Prostate gland (tissue), 2 donors: ENCODE measurements at regions not wholly inside any gene's neighbourhood (a gene's known extent, or its start where the extent isn't known, plus 50 kb on each side); places are given as distances from the start of the nearest gene placed in this dataset.

Experiments
- DNase-seq: peaks from one replicate; pipeline ENCODE4 v3.0.0-alpha.2; 2019; ENCODE audit warnings: low spot score
- H3K27ac ChIP-seq, 2 donors: fragments of 200-600 bp; sonication (generic); 2 replicates each; pipeline ENCODE4 v1.5.1; 2017 to 2019
- H3K27me3 ChIP-seq: fragments of 200-600 bp; sonication (generic); replicated peaks from 2 replicates; pipeline ENCODE4 v1.5.1; 2019; ENCODE audit not compliant: insufficient read depth
- H3K36me3 ChIP-seq, 2 donors: fragments of 200-600 bp; sonication (generic); 1 replicate in 1 of 2; 2 replicates in 1 of 2; pipeline versions ENCODE4 v1.5.1 to v1.8.1; 2017 to 2019
- H3K4me1 ChIP-seq: fragments of 200-600 bp; sonication (generic); replicated peaks from 2 replicates; pipeline ENCODE4 v1.5.1; 2019
- H3K4me3 ChIP-seq, 2 donors: fragments of 200-600 bp; sonication (generic); 2 replicates each; pipeline ENCODE4 v1.5.1; 2017 to 2019
- H3K9me3 ChIP-seq: fragments of 200-600 bp; sonication (generic); 2 replicates; pipeline ENCODE4 v1.5.1; 2017
- POLR2A ChIP-seq: fragments of 450-650 bp; IDR thresholded peaks from one replicate; pipeline ENCODE4 v1.6.1; 2016; ENCODE audit warnings: antibody characterized with exemption, mild to moderate bottlenecking
- POLR2AphosphoS5 ChIP-seq: sonication (generic); formaldehyde crosslinking; IDR thresholded peaks from one replicate; pipeline ENCODE4 v1.6.1; 2017; ENCODE audit warnings: antibody characterized with exemption
- WGBS: methylation state at CpG from one replicate; pipeline ENCODE4 v1.1.5; 2018; 5-methylcytosine and 5-hydroxymethylcytosine counted together
- intact Hi-C: fragments of 100-400 bp; cut with DNase I; formaldehyde crosslinking; loops from one replicate; pipeline ENCODE4 v1.14.2; 2022
- TF ChIP-seq, protein P1 (sequence below), 4 experiments: fragments of 200-600 bp in 2 of 4; fragments of 450-650 bp in 2 of 4; sonication (generic) in 2 of 4; IDR thresholded peaks; 1 replicate in 3 of 4; 2 replicates in 1 of 4; pipeline ENCODE4 v1.5.1; 2016 to 2019; ENCODE audit warnings: antibody characterized with exemption in 4 of 4, mild to moderate bottlenecking in 2 of 4, moderate library complexity in 2 of 4

DNA sequence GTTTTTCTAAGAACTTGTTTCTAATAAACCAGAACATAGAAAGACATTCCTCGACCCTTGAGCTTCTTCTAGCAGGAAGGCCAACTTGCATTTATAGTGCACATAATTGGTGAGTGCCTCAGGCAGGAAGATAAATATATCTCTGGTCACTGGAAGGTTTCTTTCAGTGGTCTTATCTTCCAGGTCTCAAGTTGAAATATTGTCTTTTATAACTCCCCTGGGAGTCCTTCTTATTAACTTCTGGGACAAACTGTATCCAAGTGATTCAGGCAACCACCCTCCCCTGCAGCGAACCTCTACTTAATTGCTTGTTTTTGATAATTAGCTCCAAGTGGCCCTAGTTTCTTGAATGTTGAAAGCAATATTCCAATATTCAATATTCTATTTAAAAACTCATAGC, 346.8 kb upstream of the GOLIM4 start:
- Histone ChIP-seq H3K4me3 (no peak overlapping the region), H3K27me3 (no peaks in the 10 kb centered on the region), H3K36me3 (no peaks in the 10 kb centered on the region), H3K9me3 (no peaks in the 10 kb centered on the region), H3K27ac (no peak overlapping the region), H3K4me1 (no peaks in the 10 kb centered on the region)
- WGBS: 63% methylated on average over 2 of the region's 2 CpGs
- no peak for DNase-seq
- TF ChIP-seq, protein P1, sequence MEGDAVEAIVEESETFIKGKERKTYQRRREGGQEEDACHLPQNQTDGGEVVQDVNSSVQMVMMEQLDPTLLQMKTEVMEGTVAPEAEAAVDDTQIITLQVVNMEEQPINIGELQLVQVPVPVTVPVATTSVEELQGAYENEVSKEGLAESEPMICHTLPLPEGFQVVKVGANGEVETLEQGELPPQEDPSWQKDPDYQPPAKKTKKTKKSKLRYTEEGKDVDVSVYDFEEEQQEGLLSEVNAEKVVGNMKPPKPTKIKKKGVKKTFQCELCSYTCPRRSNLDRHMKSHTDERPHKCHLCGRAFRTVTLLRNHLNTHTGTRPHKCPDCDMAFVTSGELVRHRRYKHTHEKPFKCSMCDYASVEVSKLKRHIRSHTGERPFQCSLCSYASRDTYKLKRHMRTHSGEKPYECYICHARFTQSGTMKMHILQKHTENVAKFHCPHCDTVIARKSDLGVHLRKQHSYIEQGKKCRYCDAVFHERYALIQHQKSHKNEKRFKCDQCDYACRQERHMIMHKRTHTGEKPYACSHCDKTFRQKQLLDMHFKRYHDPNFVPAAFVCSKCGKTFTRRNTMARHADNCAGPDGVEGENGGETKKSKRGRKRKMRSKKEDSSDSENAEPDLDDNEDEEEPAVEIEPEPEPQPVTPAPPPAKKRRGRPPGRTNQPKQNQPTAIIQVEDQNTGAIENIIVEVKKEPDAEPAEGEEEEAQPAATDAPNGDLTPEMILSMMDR (IDR thresholded peaks at IDR 0.05): no peak
- no peak for TF ChIP-seq POLR2A
- TF ChIP-seq POLR2AphosphoS5: no peak
- intact Hi-C loops: no loop called here

DNA sequence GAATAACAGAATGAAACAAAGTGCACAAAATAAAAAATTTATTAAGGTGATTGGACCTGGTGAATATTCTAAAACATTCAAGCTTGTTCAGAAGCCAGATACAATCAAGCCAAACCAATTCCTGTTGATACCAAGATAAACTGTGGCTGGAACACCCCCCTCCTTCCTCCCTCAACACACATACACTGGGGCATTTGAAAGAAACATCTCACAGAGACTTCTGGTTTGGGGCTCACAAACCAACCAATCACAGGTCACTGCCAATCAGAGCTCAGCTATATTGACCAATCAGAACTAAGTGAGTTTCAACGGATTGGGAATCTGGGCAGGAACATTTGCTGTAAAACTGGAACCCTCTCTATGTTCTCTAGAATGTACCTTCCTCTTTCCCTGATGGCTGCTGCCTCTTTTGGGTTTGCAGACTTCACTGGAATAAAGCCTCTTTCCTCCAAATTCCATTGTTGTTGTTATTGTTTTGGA, 340.6 kb upstream of the GOLIM4 start:
- Histone ChIP-seq H3K36me3 (no peaks in the 10 kb centered on the region), H3K9me3 (no peaks in the 10 kb centered on the region), H3K4me3 (no peak overlapping the region), H3K27me3 (no peaks in the 10 kb centered on the region), H3K4me1 (no peaks in the 10 kb centered on the region), H3K27ac (no peak overlapping the region)
- 87% methylated on average over 1 of the region's 1 CpG for WGBS
- intact Hi-C loops: no loop called here
- no peak for DNase-seq
- TF ChIP-seq POLR2AphosphoS5 (no peak), POLR2A (no peak)
- TF ChIP-seq, protein P1 (IDR thresholded peaks at IDR 0.05): no peak

DNA sequence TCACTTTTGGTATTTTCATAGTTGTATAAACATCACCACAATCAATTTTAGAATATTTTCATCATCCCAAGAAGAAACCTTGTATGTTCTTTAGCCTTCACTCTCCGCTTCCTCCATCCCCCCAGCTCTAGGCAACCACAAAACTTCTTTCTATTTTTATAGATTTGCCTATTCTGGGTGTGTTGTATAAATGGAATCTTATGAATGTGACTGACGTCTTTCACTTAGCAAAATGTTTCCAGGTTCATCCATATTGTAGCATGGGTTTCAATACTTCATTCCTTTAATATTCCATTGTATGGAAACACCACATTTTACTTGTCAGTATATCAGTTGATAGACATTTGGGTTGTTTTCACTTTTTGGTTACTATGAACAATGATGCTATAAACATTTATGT, 335.8 kb upstream of the GOLIM4 start:
- no peaks in the 10 kb centered on the region for H3K9me3 ChIP-seq
- H3K27ac ChIP-seq: no peak overlapping the region
- H3K4me1 ChIP-seq: no peaks in the 10 kb centered on the region
- H3K27me3 ChIP-seq: no peaks in the 10 kb centered on the region
- no peaks in the 10 kb centered on the region for H3K36me3 ChIP-seq
- no peak for TF ChIP-seq POLR2AphosphoS5
- no peak for TF ChIP-seq POLR2A
- TF ChIP-seq, protein P1 (IDR thresholded peaks at IDR 0.05): no peak
- DNase-seq: no peak
- H3K4me3 ChIP-seq: no peak overlapping the region
- WGBS: 77% methylated on average over 2 of the region's 2 CpGs
- intact Hi-C loops: no loop called here

DNA sequence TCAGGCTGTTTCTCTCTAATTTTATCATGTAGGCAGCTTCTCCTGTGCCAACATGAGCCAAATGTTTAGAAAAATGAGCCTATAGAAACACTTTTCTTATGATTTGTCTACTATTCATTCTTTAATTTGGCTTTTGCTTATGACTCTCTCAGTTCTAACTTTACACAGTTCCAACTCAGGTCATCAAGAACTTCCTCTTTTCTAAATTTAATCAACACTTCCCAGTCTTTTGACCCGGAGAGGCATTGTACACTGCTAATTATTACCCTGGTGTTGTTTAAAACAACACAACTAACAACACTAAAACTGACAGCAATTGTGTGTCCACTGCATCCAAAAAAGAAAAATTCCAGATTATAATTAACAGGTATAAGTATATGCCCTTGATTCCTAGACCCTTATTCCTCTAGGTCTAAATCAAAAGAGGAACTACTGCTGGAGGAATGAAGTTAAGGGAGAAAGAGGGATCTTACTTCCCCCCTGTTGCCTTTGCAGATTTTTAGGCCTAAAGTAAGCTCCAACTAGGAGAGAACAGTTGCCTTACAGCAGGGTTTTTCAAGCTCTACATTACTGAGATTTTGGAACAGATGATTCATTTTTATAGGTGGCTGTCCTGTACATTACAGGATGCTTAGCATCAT, 332.2 kb upstream of the GOLIM4 start:
- no peak for DNase-seq
- Histone ChIP-seq H3K4me3 (no peak overlapping the region), H3K36me3 (no peaks in the 10 kb centered on the region), H3K27ac (no peak overlapping the region), H3K4me1 (no peaks in the 10 kb centered on the region), H3K9me3 (no peaks in the 10 kb centered on the region), H3K27me3 (no peaks in the 10 kb centered on the region)
- intact Hi-C loops: no loop called here
- 71% methylated on average over 1 of the region's 1 CpG for WGBS
- TF ChIP-seq POLR2AphosphoS5 (no peak), POLR2A (no peak)
- TF ChIP-seq, protein P1 (IDR thresholded peaks at IDR 0.05): no peak

DNA sequence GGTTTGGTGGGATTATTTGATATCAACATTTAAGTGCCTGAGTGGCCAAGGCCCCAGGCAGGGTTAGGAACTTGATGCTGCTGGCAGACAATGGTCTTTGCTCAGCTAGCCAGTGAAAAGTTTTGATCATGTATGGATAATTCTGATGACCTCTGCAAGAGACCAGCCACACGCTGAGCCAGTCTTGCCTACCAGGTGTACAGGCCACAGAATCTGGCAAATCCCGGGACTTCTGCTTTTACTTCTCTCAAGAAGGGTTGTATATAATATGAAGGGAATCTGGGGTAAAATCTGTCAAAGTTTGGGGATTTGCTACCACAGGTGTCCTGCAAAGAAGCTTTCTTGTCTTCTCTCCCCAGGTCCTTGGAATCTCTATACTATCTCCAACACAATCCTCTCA, 331.4 kb upstream of the GOLIM4 start:
- Histone ChIP-seq H3K4me3 (no peak overlapping the region), H3K36me3 (no peaks in the 10 kb centered on the region), H3K4me1 (no peaks in the 10 kb centered on the region), H3K27me3 (no peaks in the 10 kb centered on the region), H3K9me3 (no peaks in the 10 kb centered on the region), H3K27ac (no peak overlapping the region)
- TF ChIP-seq, protein P1 (IDR thresholded peaks at IDR 0.05): no peak
- TF ChIP-seq POLR2A (no peak), POLR2AphosphoS5 (no peak)
- intact Hi-C loops: no loop called here
- DNase-seq: no peak
- 91% methylated on average over 2 of the region's 2 CpGs for WGBS
